PC-9 (cell line): ENCODE measurements at regions not wholly inside any gene's neighbourhood (a gene's known extent, or its start where the extent isn't known, plus 50 kb on each side); places are given as distances from the start of the nearest gene placed in this dataset.

Source experiments
- BruUV-seq: library from RNA; stranded (reverse); fragments of 400-500 nt; replicated peaks from 2 replicates; lab custom pipeline; 2021; lab: Mats Ljungman, UMichigan
- CTCF ChIA-PET: fragments of 300-600 bp; sonication (Branson Sonifier 250); formaldehyde crosslinking; loops from one replicate; lab custom pipeline; 2022; ENCODE audit warnings: antibody characterized with exemption; lab: Charles Lee
- POLR2A ChIA-PET: fragments of 300-600 bp; sonication (Branson Sonifier 250); formaldehyde crosslinking; loops from one replicate; lab custom pipeline; 2022; ENCODE audit warnings: antibody characterized with exemption; ENCODE audit not compliant: unreplicated experiment; lab: Charles Lee
- DNase-seq, 2 experiments: peaks; one replicate each; pipeline versions ENCODE4 v3.0.0 to v3.0.0-alpha.2; 2015 to 2022; ENCODE audit warnings: mixed read lengths in 1 of 2
- H2AFZ ChIP-seq: fragments of 200-600 bp; sonication (generic); 2 replicates; pipeline ENCODE4 v1.8.1; 2017; ENCODE audit warnings: antibody characterized with exemption
- H3F3A ChIP-seq: fragments of 200-600 bp; sonication (generic); 2 replicates; pipeline ENCODE4 v1.8.1; 2017; ENCODE audit warnings: antibody characterized with exemption, mild to moderate bottlenecking, low read depth; ENCODE audit not compliant: insufficient read depth
- H3K27ac ChIP-seq: fragments of 200-600 bp; sonication (generic); 2 replicates; pipeline ENCODE4 v1.6.1; 2016; ENCODE audit warnings: mixed run types
- H3K27me3 ChIP-seq: fragments of 200-600 bp; sonication (generic); 2 replicates; pipeline ENCODE4 v1.6.1; 2016; ENCODE audit warnings: low read depth, mixed run types; ENCODE audit not compliant: insufficient read depth
- H3K36me3 ChIP-seq: fragments of 200-600 bp; sonication (generic); 2 replicates; pipeline ENCODE4 v1.6.1; 2016; ENCODE audit warnings: low read depth, mixed run types
- H3K4me1 ChIP-seq: fragments of 200-600 bp; sonication (generic); replicated peaks from 2 replicates; pipeline ENCODE4 v1.6.1; 2016; ENCODE audit warnings: mixed run types; ENCODE audit not compliant: insufficient read depth
- H3K4me2 ChIP-seq: fragments of 200-600 bp; sonication (generic); 2 replicates; pipeline ENCODE4 v1.6.1; 2017; ENCODE audit warnings: mixed run types
- H3K4me3 ChIP-seq: fragments of 200-600 bp; sonication (generic); 2 replicates; pipeline ENCODE4 v1.6.1; 2016; ENCODE audit warnings: mixed run types
- H3K79me2 ChIP-seq: fragments of 200-600 bp; sonication (generic); 2 replicates; pipeline ENCODE4 v1.6.1; 2017; ENCODE audit warnings: low read depth, mixed run types
- H3K9me2 ChIP-seq: fragments of 200-600 bp; sonication (generic); 2 replicates; pipeline ENCODE4 v1.8.1; 2017; ENCODE audit warnings: mild to moderate bottlenecking; ENCODE audit not compliant: insufficient read depth
- H3K9me3 ChIP-seq: fragments of 200-600 bp; sonication (generic); 2 replicates; pipeline ENCODE4 v1.8.1; 2016; ENCODE audit warnings: low read depth; ENCODE audit not compliant: insufficient read depth
- H4K20me1 ChIP-seq: fragments of 200-600 bp; sonication (generic); 2 replicates; pipeline ENCODE4 v1.8.1; 2017; ENCODE audit not compliant: insufficient read depth
- EZH2 ChIP-seq: fragments of 200-600 bp; sonication (generic); IDR thresholded peaks from 2 replicates; pipeline ENCODE4 v1.8.0; 2017; ENCODE audit warnings: antibody characterized with exemption, low read depth
- intact Hi-C: fragments of 100-400 bp; cut with micrococcal nuclease; formaldehyde crosslinking; loops from one replicate; pipeline ENCODE4 v1.10.0; 2022; ENCODE audit not compliant: unreplicated experiment
- TF ChIP-seq, protein P1 (sequence below): fragments of 200-600 bp; sonication (generic); conservative IDR thresholded peaks from 2 replicates; pipeline ENCODE4 v1.6.1; 2017; ENCODE audit warnings: mixed run types, antibody characterized with exemption, mild to moderate bottlenecking, moderate library complexity

DNA sequence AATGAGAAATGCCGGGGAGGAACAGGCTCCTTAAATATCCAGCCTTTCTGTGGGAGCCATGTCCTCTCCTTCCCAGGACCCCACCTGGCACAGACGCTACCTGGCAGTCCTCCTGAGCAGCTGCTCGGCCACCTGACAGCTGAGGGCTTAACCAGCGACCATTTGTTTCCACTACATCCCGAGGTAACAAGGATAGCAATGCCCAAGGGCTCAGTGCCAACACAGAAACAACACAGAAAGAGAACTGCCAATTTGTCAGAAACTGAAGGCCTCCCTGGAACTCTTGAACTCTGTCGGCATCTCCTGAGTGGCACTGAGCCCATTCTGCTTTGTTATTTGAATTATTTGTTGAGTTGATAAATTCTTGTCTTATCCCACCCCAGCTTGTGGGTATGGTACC, 122.2 kb upstream of the ARHGAP28 start:
- TF ChIP-seq EZH2, result no peak
- TF ChIP-seq, protein P1, sequence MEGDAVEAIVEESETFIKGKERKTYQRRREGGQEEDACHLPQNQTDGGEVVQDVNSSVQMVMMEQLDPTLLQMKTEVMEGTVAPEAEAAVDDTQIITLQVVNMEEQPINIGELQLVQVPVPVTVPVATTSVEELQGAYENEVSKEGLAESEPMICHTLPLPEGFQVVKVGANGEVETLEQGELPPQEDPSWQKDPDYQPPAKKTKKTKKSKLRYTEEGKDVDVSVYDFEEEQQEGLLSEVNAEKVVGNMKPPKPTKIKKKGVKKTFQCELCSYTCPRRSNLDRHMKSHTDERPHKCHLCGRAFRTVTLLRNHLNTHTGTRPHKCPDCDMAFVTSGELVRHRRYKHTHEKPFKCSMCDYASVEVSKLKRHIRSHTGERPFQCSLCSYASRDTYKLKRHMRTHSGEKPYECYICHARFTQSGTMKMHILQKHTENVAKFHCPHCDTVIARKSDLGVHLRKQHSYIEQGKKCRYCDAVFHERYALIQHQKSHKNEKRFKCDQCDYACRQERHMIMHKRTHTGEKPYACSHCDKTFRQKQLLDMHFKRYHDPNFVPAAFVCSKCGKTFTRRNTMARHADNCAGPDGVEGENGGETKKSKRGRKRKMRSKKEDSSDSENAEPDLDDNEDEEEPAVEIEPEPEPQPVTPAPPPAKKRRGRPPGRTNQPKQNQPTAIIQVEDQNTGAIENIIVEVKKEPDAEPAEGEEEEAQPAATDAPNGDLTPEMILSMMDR, result no peak
- CTCF ChIA-PET, result no interaction called here
- no peak for DNase-seq
- no peaks in the 10 kb centered on the region for H3F3A ChIP-seq
- no peak overlapping the region for H3K4me3 ChIP-seq
- no peaks in the 10 kb centered on the region; the same call in 1 of the 2 replicates for H3K27me3 ChIP-seq
- no peaks in the 10 kb centered on the region for H3K79me2 ChIP-seq
- H2AFZ ChIP-seq, result no peak overlapping the region
- no peaks in the 10 kb centered on the region for H4K20me1 ChIP-seq
- no peak overlapping the region for H3K27ac ChIP-seq
- no peaks in the 10 kb centered on the region for H3K9me2 ChIP-seq
- no TSS peak for BruUV-seq
- no peaks in the 10 kb centered on the region for H3K4me1 ChIP-seq
- POLR2A ChIA-PET, result no interaction called here
- intact Hi-C loops, result loop anchor here (10.0 kb wide), 1 partner anchor 53 kb away; no protein-coding TSS in a partner anchor
- no peaks in the 10 kb centered on the region for H3K9me3 ChIP-seq
- no peaks in the 10 kb centered on the region for H3K36me3 ChIP-seq
- H3K4me2 ChIP-seq, result no peak overlapping the region

DNA sequence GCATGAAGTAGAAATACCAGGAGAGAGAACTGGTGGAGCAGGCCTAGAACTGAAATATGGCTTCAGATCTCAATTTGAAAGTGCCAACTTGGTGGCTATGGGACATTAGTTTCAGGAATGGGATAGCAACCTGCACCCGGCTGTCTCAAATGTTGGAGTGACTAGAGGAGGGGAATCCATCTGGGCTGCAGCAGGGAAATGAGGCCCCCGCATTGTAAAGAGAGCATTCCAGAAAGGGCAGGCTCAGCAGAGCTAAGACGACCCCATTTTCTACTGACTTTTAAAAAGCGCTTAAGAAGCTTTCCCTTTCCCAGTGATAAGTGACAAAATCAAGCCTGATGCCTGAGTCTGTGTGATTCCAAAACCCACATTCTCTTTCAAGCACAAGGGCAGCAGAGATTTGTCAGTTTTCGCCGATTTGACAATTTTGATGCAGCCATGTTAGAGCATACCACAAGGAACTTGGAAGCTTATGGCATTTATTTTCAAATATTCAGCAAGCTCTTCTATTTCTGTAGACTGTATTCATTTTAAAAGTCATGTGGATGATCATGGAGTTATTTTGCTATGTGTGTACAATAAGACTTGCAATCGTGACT, 119.8 kb upstream of the ARHGAP28 start:
- Histone ChIP-seq H3K4me3 (no peak overlapping the region), H4K20me1 (no peaks in the 10 kb centered on the region), H3K9me2 (no peaks in the 10 kb centered on the region), H2AFZ (no peak overlapping the region), H3K27me3 (no peaks in the 10 kb centered on the region; the same call in 1 of the 2 replicates), H3K4me2 (no peak overlapping the region), H3K27ac (no peak overlapping the region), H3K4me1 (no peaks in the 10 kb centered on the region), H3K9me3 (no peaks in the 10 kb centered on the region), H3K36me3 (no peaks in the 10 kb centered on the region), H3F3A (no peaks in the 10 kb centered on the region), H3K79me2 (no peaks in the 10 kb centered on the region)
- intact Hi-C loops, result loop anchor here (10.0 kb wide), 1 partner anchor 55 kb away; no protein-coding TSS in a partner anchor
- no TSS peak for BruUV-seq
- POLR2A ChIA-PET, result no interaction called here
- CTCF ChIA-PET, result no interaction called here
- TF ChIP-seq, protein P1, result no peak
- no peak for TF ChIP-seq EZH2
- DNase-seq, result no peak

GRCh38 chr18:6610466-6610865, 119.0 kb upstream of the ARHGAP28 start:
- no peak overlapping the region for H3K4me2 ChIP-seq
- POLR2A ChIA-PET, result no interaction called here
- BruUV-seq, result no TSS peak

More at GRCh38 chr18:6610466-6610865, 119.0 kb upstream of the ARHGAP28 start:
- H3F3A ChIP-seq, result no peaks in the 10 kb centered on the region
- no peaks in the 10 kb centered on the region for H3K4me1 ChIP-seq
- no peaks in the 10 kb centered on the region for H4K20me1 ChIP-seq
- H3K27ac ChIP-seq, result no peak overlapping the region
- H3K9me2 ChIP-seq, result no peaks in the 10 kb centered on the region
- no peaks in the 10 kb centered on the region for H3K9me3 ChIP-seq
- CTCF ChIA-PET, result no interaction called here
- H3K4me3 ChIP-seq, result no peak overlapping the region
- no peaks in the 10 kb centered on the region for H3K36me3 ChIP-seq
- no peak overlapping the region for H2AFZ ChIP-seq
- TF ChIP-seq EZH2, result no peak
- TF ChIP-seq, protein P1, result no peak
- no peaks in the 10 kb centered on the region; the same call in 1 of the 2 replicates for H3K27me3 ChIP-seq
- intact Hi-C loops, result no loop called here
- no peaks in the 10 kb centered on the region for H3K79me2 ChIP-seq
- no peak for DNase-seq
